H1 (cell line): ENCODE measurements at regions not wholly inside any gene's neighbourhood (a gene's known extent, or its start where the extent isn't known, plus 50 kb on each side); places are given as distances from the start of the nearest gene placed in this dataset.

Source experiments
- BACH1 ChIP-seq: IDR thresholded peaks from 2 replicates; pipeline ENCODE4 v1.6.1; 2012; ENCODE audit warnings: low read length, improper control_type of control experiment
- CBX8 ChIP-seq: fragments of 300-800, 300-1000 bp; sonication (generic); IDR thresholded peaks from 2 replicates; pipeline ENCODE4 v1.7.1; 2016; ENCODE audit warnings: low read depth, low read length, borderline replicate concordance
- RAD21 ChIP-seq, 2 experiments: IDR thresholded peaks in 1 of 2; conservative IDR thresholded peaks in 1 of 2; 2 replicates each; pipeline ENCODE4 v1.6.1; 2011; ENCODE audit warnings: low read depth in 2 of 2, low read length in 2 of 2, improper control_type of control experiment in 1 of 2, inconsistent platforms in 1 of 2, mild to moderate bottlenecking in 1 of 2, moderate library complexity in 1 of 2
- RBBP5 ChIP-seq: IDR thresholded peaks from 2 replicates; pipeline ENCODE4 v1.7.1; 2012; ENCODE audit warnings: low read depth, mild to moderate bottlenecking, inconsistent platforms, low read length, moderate library complexity, borderline replicate concordance
- RNF2 ChIP-seq: fragments of 200-900, 300-1000 bp; sonication (generic); IDR thresholded peaks from 2 replicates; pipeline ENCODE4 v1.7.1; 2016; ENCODE audit warnings: borderline replicate concordance, low read depth, mild to moderate bottlenecking, antibody characterized with exemption, low read length; ENCODE audit not compliant: poor library complexity, severe bottlenecking; ENCODE audit errors: missing control alignments
- SP1 ChIP-seq: IDR thresholded peaks from 2 replicates; pipeline ENCODE4 v1.6.1; 2011; ENCODE audit warnings: low read depth, low read length
- TCF12 ChIP-seq: IDR thresholded peaks from 2 replicates; pipeline ENCODE4 v1.6.1; 2011; ENCODE audit warnings: low read depth, mild to moderate bottlenecking, low read length
- YY1 ChIP-seq: IDR thresholded peaks from 2 replicates; pipeline ENCODE4 v1.6.1; 2011; ENCODE audit warnings: low read depth, mild to moderate bottlenecking, low read length
- TF ChIP-seq, protein P1 (sequence below): fragments of 300-600 bp; sonication (generic); IDR thresholded peaks from 2 replicates; pipeline ENCODE4 v1.7.1; 2012; ENCODE audit warnings: low read length, moderate library complexity, mild to moderate bottlenecking, inconsistent platforms; ENCODE audit not compliant: insufficient replicate concordance

DNA sequence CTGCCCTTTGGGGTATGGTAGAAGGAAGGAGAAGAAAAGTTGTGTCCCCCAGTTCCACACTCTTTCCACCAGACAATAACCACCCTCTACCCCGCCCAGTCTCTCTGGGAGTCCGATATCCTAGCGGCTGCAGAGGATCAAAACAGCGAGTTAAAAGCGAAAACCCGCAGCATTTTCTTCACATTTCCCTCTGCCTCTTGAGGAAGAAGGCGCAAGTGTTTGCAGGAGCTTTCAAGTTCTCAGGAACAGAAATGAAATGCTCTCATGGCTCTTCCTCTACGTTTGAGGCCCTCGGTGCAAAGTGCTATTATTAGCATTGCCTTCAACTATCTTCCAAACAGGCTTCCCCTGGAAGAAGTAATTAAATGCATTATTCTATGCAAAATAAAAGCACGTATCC is 52.2 kb upstream of the CCDC167 start (continued):
- TF ChIP-seq, protein P1, sequence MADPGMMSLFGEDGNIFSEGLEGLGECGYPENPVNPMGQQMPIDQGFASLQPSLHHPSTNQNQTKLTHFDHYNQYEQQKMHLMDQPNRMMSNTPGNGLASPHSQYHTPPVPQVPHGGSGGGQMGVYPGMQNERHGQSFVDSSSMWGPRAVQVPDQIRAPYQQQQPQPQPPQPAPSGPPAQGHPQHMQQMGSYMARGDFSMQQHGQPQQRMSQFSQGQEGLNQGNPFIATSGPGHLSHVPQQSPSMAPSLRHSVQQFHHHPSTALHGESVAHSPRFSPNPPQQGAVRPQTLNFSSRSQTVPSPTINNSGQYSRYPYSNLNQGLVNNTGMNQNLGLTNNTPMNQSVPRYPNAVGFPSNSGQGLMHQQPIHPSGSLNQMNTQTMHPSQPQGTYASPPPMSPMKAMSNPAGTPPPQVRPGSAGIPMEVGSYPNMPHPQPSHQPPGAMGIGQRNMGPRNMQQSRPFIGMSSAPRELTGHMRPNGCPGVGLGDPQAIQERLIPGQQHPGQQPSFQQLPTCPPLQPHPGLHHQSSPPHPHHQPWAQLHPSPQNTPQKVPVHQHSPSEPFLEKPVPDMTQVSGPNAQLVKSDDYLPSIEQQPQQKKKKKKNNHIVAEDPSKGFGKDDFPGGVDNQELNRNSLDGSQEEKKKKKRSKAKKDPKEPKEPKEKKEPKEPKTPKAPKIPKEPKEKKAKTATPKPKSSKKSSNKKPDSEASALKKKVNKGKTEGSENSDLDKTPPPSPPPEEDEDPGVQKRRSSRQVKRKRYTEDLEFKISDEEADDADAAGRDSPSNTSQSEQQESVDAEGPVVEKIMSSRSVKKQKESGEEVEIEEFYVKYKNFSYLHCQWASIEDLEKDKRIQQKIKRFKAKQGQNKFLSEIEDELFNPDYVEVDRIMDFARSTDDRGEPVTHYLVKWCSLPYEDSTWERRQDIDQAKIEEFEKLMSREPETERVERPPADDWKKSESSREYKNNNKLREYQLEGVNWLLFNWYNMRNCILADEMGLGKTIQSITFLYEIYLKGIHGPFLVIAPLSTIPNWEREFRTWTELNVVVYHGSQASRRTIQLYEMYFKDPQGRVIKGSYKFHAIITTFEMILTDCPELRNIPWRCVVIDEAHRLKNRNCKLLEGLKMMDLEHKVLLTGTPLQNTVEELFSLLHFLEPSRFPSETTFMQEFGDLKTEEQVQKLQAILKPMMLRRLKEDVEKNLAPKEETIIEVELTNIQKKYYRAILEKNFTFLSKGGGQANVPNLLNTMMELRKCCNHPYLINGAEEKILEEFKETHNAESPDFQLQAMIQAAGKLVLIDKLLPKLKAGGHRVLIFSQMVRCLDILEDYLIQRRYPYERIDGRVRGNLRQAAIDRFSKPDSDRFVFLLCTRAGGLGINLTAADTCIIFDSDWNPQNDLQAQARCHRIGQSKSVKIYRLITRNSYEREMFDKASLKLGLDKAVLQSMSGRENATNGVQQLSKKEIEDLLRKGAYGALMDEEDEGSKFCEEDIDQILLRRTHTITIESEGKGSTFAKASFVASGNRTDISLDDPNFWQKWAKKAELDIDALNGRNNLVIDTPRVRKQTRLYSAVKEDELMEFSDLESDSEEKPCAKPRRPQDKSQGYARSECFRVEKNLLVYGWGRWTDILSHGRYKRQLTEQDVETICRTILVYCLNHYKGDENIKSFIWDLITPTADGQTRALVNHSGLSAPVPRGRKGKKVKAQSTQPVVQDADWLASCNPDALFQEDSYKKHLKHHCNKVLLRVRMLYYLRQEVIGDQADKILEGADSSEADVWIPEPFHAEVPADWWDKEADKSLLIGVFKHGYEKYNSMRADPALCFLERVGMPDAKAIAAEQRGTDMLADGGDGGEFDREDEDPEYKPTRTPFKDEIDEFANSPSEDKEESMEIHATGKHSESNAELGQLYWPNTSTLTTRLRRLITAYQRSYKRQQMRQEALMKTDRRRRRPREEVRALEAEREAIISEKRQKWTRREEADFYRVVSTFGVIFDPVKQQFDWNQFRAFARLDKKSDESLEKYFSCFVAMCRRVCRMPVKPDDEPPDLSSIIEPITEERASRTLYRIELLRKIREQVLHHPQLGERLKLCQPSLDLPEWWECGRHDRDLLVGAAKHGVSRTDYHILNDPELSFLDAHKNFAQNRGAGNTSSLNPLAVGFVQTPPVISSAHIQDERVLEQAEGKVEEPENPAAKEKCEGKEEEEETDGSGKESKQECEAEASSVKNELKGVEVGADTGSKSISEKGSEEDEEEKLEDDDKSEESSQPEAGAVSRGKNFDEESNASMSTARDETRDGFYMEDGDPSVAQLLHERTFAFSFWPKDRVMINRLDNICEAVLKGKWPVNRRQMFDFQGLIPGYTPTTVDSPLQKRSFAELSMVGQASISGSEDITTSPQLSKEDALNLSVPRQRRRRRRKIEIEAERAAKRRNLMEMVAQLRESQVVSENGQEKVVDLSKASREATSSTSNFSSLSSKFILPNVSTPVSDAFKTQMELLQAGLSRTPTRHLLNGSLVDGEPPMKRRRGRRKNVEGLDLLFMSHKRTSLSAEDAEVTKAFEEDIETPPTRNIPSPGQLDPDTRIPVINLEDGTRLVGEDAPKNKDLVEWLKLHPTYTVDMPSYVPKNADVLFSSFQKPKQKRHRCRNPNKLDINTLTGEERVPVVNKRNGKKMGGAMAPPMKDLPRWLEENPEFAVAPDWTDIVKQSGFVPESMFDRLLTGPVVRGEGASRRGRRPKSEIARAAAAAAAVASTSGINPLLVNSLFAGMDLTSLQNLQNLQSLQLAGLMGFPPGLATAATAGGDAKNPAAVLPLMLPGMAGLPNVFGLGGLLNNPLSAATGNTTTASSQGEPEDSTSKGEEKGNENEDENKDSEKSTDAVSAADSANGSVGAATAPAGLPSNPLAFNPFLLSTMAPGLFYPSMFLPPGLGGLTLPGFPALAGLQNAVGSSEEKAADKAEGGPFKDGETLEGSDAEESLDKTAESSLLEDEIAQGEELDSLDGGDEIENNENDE = no peak
- TF ChIP-seq CBX8 = no peak
- no peak for TF ChIP-seq RNF2
- TF ChIP-seq RBBP5 = no peak
- TF ChIP-seq SP1 = no peak
- TF ChIP-seq BACH1 = no peak
- TF ChIP-seq YY1 = no peak
- TF ChIP-seq TCF12 = no peak
- TF ChIP-seq RAD21 (IDR thresholded peaks at IDR 0.05 in 1 of 2, conservative IDR thresholded peaks at IDR 0.05 in 1 of 2; ENCODE audit: low read depth in 2 of 2, low read length in 2 of 2) = no peak
